HepG2 (cell line): ENCODE measurements at regions not wholly inside any gene's neighbourhood (a gene's known extent, or its start where the extent isn't known, plus 50 kb on each side); places are given as distances from the start of the nearest gene placed in this dataset.
A peak's percentile ranks its signal among the peaks of the same experiment; 100 is the strongest.

Experiments
- ATAC-seq: fragments of 200-7000 bp; cut with Tn5 transposase; 3 replicates; pipeline ENCODE4 v1.9.1; 2020; ENCODE audit warnings: mild to moderate bottlenecking, moderate library complexity
- BruUV-seq: library from RNA; stranded (reverse); fragments of 400-500 nt; replicated peaks from 2 replicates; lab custom pipeline; 2021; lab: Mats Ljungman, UMichigan
- CTCF ChIA-PET: fragments of 300-600 bp; formaldehyde crosslinking; extraction: SDS; loops from one replicate; lab custom pipeline; 2021; ENCODE audit warnings: low total read pairs, inconsistent platforms, low intra/inter-chr PET ratio; lab: Yijun Ruan, JAX
- POLR2A ChIA-PET: fragments of 350-600 bp; sonication (Branson Sonifier 250); formaldehyde crosslinking; loops from one replicate; lab custom pipeline; 2020; ENCODE audit warnings: antibody characterized with exemption, inconsistent platforms; lab: Yijun Ruan, JAX
- DNase-seq: peaks from one replicate; pipeline ENCODE4 v3.0.0-alpha.2; 2015; ENCODE audit warnings: low spot score
- FAIRE-seq: peaks from 3 replicates; lab custom pipeline; 2011; peaks lifted over from hg19 to GRCh38; lab: Jason Lieb, UNC
- H2AFZ ChIP-seq: one replicate; pipeline ENCODE4 v1.6.1; 2011; ENCODE audit warnings: low read length, inconsistent platforms
- H3K27ac ChIP-seq: fragments of 300-600 bp; 3 replicates; pipeline ENCODE4 v1.8.0; 2011; ENCODE audit warnings: mixed run types, mild to moderate bottlenecking, mixed read lengths, low read length, inconsistent platforms; ENCODE audit not compliant: insufficient read depth; ENCODE audit errors: extremely low read length
- H3K27me3 ChIP-seq, 2 experiments: fragments of 200-600 bp in 1 of 2; 2 replicates in 1 of 2; 3 replicates in 1 of 2; pipeline versions ENCODE4 v1.6.0 to v1.8.0; 2011; ENCODE audit warnings: low read length in 2 of 2, mild to moderate bottlenecking in 2 of 2, moderate library complexity in 2 of 2, inconsistent platforms in 1 of 2; ENCODE audit not compliant: insufficient read depth in 2 of 2, control insufficient read depth in 1 of 2
- H3K36me3 ChIP-seq, 2 experiments: fragments of 200-600 bp in 1 of 2; replicated peaks in 1 of 2; 2 replicates in 1 of 2; 3 replicates in 1 of 2; pipeline versions ENCODE4 v1.5.1 to v1.8.0; 2011; ENCODE audit warnings: low read length in 2 of 2, inconsistent platforms in 1 of 2; ENCODE audit not compliant: insufficient read depth in 2 of 2, control insufficient read depth in 1 of 2
- H3K4me1 ChIP-seq: 2 replicates; pipeline ENCODE4 v1.5.1; 2012; ENCODE audit warnings: low read length, inconsistent platforms; ENCODE audit not compliant: insufficient read depth
- H3K4me2 ChIP-seq: 2 replicates; pipeline ENCODE4 v1.6.0; 2011; ENCODE audit warnings: low read depth, low read length, inconsistent platforms
- H3K4me3 ChIP-seq, 3 experiments: fragments of 200-600 bp in 1 of 3; sonication (generic), shearing (Covaris generic) in 1 of 3; replicated peaks in 1 of 3; 2 replicates each; pipeline ENCODE4 v1.5.1; 2011 to 2016; ENCODE audit warnings: low read length in 3 of 3, inconsistent platforms in 2 of 3, low read depth in 2 of 3, mild to moderate bottlenecking in 2 of 3, control low read depth in 1 of 3, mixed read lengths in 1 of 3; ENCODE audit not compliant: insufficient read depth in 1 of 3
- H3K79me2 ChIP-seq: one replicate; pipeline ENCODE4 v1.6.1; 2011; ENCODE audit warnings: low read length, inconsistent platforms; ENCODE audit not compliant: insufficient read depth
- H3K9ac ChIP-seq: 2 replicates; pipeline ENCODE4 v1.6.0; 2011; ENCODE audit warnings: mild to moderate bottlenecking, low read depth, low read length, inconsistent platforms; ENCODE audit not compliant: insufficient read depth
- H3K9me3 ChIP-seq: 2 replicates; pipeline ENCODE4 v1.5.1; 2012; ENCODE audit warnings: mild to moderate bottlenecking, low read length
- H4K20me1 ChIP-seq: 2 replicates; pipeline ENCODE4 v1.6.0; 2011; ENCODE audit warnings: inconsistent platforms, mild to moderate bottlenecking, low read length, moderate library complexity; ENCODE audit not compliant: insufficient read depth
- TCF12 ChIP-seq, 2 experiments: fragments of 450-650 bp in 1 of 2; sonication (generic) in 1 of 2; formaldehyde crosslinking in 1 of 2; IDR thresholded peaks; 2 replicates each; pipeline versions ENCODE4 v1.6.1 to v1.8.0; 2017 to 2022; ENCODE audit warnings: antibody characterized with exemption in 1 of 2, mild to moderate bottlenecking in 1 of 2, missing genetic modification reagents in 1 of 2, moderate library complexity in 1 of 2
- ZFP36 ChIP-seq: fragments of 150-350 bp; IDR thresholded peaks from 2 replicates; pipeline ENCODE4 v1.6.1; 2018; ENCODE audit warnings: borderline replicate concordance, low read length, low read depth; ENCODE audit not compliant: partially characterized antibody
- ZNF333 ChIP-seq: sonication (generic); formaldehyde crosslinking; IDR thresholded peaks from 2 replicates; pipeline ENCODE4 v1.4.0; 2020; ENCODE audit warnings: mild to moderate bottlenecking, missing genetic modification reagents, borderline replicate concordance
- ZNF567 ChIP-seq: sonication (generic); formaldehyde crosslinking; IDR thresholded peaks from 2 replicates; pipeline ENCODE4 v1.8.1; 2023; ENCODE audit warnings: mild to moderate bottlenecking, missing genetic modification reagents, borderline replicate concordance
- ZNF83 ChIP-seq: sonication (generic); formaldehyde crosslinking; IDR thresholded peaks from 2 replicates; pipeline ENCODE4 v1.4.0; 2020; ENCODE audit warnings: missing genetic modification reagents, mild to moderate bottlenecking, borderline replicate concordance
- WGBS: methylation state at CpG from one replicate; pipeline ENCODE4 v1.1.6; 2017; ENCODE audit warnings: low lambda C conversion rate; 5-methylcytosine and 5-hydroxymethylcytosine counted together
- in situ Hi-C: cut with HindIII; loops from 2 replicates; pipeline ENCODE4 v1.10.0; 2017; ENCODE audit warnings: low pct_unique_long_range_greater_than_20kb; ENCODE audit not compliant: extremely low pct_ligation_motif_present
- intact Hi-C: fragments of 100-400 bp; cut with micrococcal nuclease; formaldehyde crosslinking; loops from one replicate; pipeline ENCODE4 v1.10.0; 2022; ENCODE audit not compliant: unreplicated experiment
- TF ChIP-seq, protein P1 (sequence below): sonication (generic); formaldehyde crosslinking; IDR thresholded peaks from 2 replicates; pipeline ENCODE4 v1.8.1; 2023; ENCODE audit warnings: mild to moderate bottlenecking, missing genetic modification reagents
- TF ChIP-seq, protein P2 (sequence below): fragments of 450-650 bp; IDR thresholded peaks from 2 replicates; pipeline ENCODE4 v1.6.1; 2016
- TF ChIP-seq, protein P3 (sequence below): sonication (generic); formaldehyde crosslinking; IDR thresholded peaks from 2 replicates; pipeline ENCODE4 v1.4.0; 2020; ENCODE audit warnings: missing genetic modification reagents
- TF ChIP-seq, protein P4 (sequence below): sonication (generic); formaldehyde crosslinking; IDR thresholded peaks from 2 replicates; pipeline ENCODE4 v1.5.0; 2020; ENCODE audit warnings: missing genetic modification reagents, mild to moderate bottlenecking, borderline replicate concordance
- TF ChIP-seq, protein P5 (sequence below): sonication (generic); formaldehyde crosslinking; IDR thresholded peaks from 2 replicates; pipeline ENCODE4 v1.5.1; 2020; ENCODE audit warnings: missing genetic modification reagents, mild to moderate bottlenecking, borderline replicate concordance

DNA sequence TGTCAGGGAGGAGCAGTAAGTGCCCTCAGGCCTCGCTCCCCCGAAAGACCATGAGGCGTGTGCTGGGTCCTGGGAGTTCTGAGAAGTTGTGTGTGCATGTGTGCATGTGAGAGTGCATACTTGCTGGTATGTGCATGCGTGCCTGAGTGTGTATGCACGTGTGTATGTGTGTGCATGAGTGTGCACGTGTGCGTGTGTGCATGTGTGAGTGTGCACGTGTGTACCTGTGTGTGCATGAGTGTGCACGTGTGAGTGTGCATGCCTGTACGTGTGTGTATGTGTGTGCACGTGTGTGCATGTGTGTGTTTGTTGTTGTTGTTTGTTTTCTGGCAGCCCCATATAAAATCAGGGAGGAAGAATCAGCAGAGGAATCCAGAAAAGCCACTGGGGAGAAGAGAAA lies 426.7 kb downstream of the IRX2 start:
- FAIRE-seq (no peak), ATAC-seq (no peak), DNase-seq (no peak)
- ChIA-PET CTCF (no interaction called here), POLR2A (no interaction called here)
- no TSS peak for BruUV-seq
- H3K4me1 ChIP-seq, result no peaks in the 10 kb centered on the region
- no peaks in the 10 kb centered on the region for H4K20me1 ChIP-seq
- TF ChIP-seq, protein P1, sequence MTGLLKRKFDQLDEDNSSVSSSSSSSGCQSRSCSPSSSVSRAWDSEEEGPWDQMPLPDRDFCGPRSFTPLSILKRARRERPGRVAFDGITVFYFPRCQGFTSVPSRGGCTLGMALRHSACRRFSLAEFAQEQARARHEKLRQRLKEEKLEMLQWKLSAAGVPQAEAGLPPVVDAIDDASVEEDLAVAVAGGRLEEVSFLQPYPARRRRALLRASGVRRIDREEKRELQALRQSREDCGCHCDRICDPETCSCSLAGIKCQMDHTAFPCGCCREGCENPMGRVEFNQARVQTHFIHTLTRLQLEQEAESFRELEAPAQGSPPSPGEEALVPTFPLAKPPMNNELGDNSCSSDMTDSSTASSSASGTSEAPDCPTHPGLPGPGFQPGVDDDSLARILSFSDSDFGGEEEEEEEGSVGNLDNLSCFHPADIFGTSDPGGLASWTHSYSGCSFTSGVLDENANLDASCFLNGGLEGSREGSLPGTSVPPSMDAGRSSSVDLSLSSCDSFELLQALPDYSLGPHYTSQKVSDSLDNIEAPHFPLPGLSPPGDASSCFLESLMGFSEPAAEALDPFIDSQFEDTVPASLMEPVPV, result no peak
- TF ChIP-seq, protein P2, sequence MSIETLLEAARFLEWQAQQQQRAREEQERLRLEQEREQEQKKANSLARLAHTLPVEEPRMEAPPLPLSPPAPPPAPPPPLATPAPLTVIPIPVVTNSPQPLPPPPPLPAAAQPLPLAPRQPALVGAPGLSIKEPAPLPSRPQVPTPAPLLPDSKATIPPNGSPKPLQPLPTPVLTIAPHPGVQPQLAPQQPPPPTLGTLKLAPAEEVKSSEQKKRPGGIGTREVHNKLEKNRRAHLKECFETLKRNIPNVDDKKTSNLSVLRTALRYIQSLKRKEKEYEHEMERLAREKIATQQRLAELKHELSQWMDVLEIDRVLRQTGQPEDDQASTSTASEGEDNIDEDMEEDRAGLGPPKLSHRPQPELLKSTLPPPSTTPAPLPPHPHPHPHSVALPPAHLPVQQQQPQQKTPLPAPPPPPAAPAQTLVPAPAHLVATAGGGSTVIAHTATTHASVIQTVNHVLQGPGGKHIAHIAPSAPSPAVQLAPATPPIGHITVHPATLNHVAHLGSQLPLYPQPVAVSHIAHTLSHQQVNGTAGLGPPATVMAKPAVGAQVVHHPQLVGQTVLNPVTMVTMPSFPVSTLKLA, result peak; percentile 100
- TF ChIP-seq ZNF83 (CRISPR knock-in tag), result no peak
- H3K27me3 ChIP-seq, result peaks cover 0 to 5% of the 10 kb centered on the region in 2 experiments; a peak in 4 of 5 replicates
- no peak overlapping the region for H3K4me3 ChIP-seq
- no peak overlapping the region for H3K4me2 ChIP-seq
- no peak overlapping the region for H3K9ac ChIP-seq
- H3K9me3 ChIP-seq, result no peaks in the 10 kb centered on the region
- in situ Hi-C loops, result no loop called here
- intact Hi-C loops, result no loop called here
- H2AFZ ChIP-seq, result no peak overlapping the region
- no peaks in the 10 kb centered on the region for H3K79me2 ChIP-seq
- 24% methylated on average over 11 of the region's 11 CpGs for WGBS
- H3K27ac ChIP-seq, result no peak overlapping the region
- H3K36me3 ChIP-seq, result no peaks in the 10 kb centered on the region

DNA sequence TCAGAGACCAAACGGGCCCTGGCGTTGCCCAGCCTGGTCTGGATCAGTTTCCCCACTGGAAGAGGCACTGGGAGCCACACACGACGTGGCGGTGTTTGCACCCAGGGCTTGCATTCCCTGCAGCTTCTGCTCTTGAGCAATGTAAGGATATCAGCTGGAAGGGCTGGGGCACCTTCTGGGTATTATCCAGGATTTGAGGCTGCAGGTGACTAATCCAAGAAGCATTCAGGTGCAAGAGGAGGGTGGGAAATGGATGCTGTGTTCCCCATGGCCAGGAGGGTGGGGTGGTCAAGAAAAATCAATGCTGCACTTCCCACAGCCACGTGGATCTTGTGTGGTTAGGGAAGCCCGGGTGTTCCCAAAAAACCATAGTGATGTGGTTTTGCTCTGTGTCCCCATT lies 430.9 kb downstream of the IRX2 start:
- no peaks in the 10 kb centered on the region for H3K4me1 ChIP-seq
- in situ Hi-C loops (no loop called here), intact Hi-C loops (no loop called here)
- POLR2A ChIA-PET, result no interaction called here
- no peaks in the 10 kb centered on the region for H3K79me2 ChIP-seq
- FAIRE-seq, result no peak
- H3K27ac ChIP-seq, result no peak overlapping the region
- no peaks in the 10 kb centered on the region for H4K20me1 ChIP-seq
- H3K9ac ChIP-seq, result no peak overlapping the region
- no peak for ATAC-seq
- no peaks in the 10 kb centered on the region for H3K36me3 ChIP-seq
- 11% methylated on average over 3 of the region's 7 CpGs for whole genome bisulfite sequencing
- DNase-seq, result no peak
- no TSS peak for BruUV-seq
- H3K4me3 ChIP-seq, result no peak overlapping the region
- H3K9me3 ChIP-seq, result no peaks in the 10 kb centered on the region
- H2AFZ ChIP-seq, result no peak overlapping the region
- no peak overlapping the region for H3K4me2 ChIP-seq
- CTCF ChIA-PET, result no interaction called here
- peaks cover 0 to 8% of the 10 kb centered on the region in 2 experiments; a peak in 3 of 5 replicates for H3K27me3 ChIP-seq
- no peak for TF ChIP-seq ZNF567 (CRISPR knock-in tag)
- no peak for TF ChIP-seq TCF12 (IDR thresholded peaks at IDR 0.05)
- TF ChIP-seq TCF12 (CRISPR knock-in tag; IDR thresholded peaks at IDR 0.05), result no peak
- TF ChIP-seq, protein P3, sequence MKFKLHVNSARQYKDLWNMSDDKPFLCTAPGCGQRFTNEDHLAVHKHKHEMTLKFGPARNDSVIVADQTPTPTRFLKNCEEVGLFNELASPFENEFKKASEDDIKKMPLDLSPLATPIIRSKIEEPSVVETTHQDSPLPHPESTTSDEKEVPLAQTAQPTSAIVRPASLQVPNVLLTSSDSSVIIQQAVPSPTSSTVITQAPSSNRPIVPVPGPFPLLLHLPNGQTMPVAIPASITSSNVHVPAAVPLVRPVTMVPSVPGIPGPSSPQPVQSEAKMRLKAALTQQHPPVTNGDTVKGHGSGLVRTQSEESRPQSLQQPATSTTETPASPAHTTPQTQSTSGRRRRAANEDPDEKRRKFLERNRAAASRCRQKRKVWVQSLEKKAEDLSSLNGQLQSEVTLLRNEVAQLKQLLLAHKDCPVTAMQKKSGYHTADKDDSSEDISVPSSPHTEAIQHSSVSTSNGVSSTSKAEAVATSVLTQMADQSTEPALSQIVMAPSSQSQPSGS (CRISPR knock-in tag), result no peak
- TF ChIP-seq, protein P4, sequence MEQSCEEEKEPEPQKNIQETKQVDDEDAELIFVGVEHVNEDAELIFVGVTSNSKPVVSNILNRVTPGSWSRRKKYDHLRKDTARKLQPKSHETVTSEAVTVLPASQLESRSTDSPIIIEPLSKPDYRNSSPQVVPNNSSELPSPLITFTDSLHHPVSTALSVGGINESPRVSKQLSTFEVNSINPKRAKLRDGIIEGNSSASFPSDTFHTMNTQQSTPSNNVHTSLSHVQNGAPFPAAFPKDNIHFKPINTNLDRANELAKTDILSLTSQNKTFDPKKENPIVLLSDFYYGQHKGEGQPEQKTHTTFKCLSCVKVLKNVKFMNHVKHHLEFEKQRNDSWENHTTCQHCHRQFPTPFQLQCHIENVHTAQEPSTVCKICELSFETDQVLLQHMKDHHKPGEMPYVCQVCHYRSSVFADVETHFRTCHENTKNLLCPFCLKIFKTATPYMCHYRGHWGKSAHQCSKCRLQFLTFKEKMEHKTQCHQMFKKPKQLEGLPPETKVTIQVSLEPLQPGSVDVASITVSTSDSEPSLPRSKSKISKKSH, result no peak
- TF ChIP-seq ZNF333, result no peak
- no peak for TF ChIP-seq ZFP36
- TF ChIP-seq, protein P5, sequence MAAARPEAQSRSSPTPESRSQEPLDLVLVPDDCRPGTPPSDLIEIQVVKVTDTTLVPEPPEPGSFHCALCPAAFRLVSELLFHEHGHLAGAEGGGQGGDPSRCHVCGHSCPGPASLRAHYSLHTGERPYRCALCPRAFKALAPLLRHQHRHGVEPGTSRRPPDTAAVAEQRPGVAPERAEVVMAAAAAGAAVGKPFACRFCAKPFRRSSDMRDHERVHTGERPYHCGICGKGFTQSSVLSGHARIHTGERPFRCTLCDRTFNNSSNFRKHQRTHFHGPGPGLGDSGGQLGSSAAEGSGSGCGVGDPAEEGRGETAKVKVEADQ, result no peak
